ENCODE measurements at regions not wholly inside any gene's neighbourhood (a gene's known extent, or its start where the extent isn't known, plus 50 kb on each side); places are given as distances from the start of the nearest gene placed in this dataset.

DNA sequence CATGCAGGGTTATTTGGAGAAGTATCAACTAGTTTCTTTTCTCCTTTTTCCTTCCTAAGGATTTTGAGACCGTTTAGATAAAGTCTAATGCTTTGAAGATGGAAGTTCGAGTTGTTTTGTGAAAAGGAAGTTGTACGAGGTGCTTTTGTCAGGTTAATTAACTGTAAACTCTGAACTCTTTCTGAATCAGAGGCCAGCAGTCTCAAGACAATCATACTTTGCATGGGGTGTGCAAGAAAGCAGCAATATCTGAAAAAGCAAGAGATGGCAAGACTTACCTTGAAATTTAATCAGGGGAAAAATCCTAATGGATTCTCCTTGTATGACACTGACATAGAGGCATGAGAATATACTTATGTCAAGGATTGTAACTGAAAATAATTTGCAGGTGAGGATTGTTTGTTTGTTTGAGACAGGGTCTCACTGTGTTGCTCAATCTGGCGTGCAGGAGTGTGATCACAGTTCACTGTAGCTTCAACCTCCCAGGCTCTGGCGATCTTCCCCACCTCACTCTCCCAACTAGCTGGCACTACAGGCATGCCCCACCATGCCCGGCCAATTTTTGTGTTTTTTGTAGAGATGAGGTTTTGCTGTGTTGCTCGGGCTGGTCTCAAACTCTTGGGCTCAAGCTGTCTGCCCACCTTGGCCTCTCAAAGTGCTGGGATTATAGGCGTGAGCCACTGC, 170.2 kb upstream of the HMGA2 start:
- no peaks in the 10 kb centered on the region for H3K9me3 ChIP-seq
- no peak overlapping the region for H3K27ac ChIP-seq
- no peak for TF ChIP-seq CTCF (IDR thresholded peaks at IDR 0.05)
- no peak overlapping the region for H3K4me3 ChIP-seq
- H3K36me3 ChIP-seq: no peaks in the 10 kb centered on the region
- H3K4me1 ChIP-seq: no peaks in the 10 kb centered on the region
- 45% methylated on average over 6 of the region's 8 CpGs for WGBS (ENCODE audit: insufficient coverage, low coverage, low lambda C conversion rate, missing lambda C conversion rate)
- no peaks in the 10 kb centered on the region for H3K27me3 ChIP-seq
- intact Hi-C loops (cut with DNase I): no loop called here
- ATAC-seq (no peak), DNase-seq (no peak)

- Histone ChIP-seq H3K9me3 (no peaks in the 10 kb centered on the region), H3K4me1 (no peaks in the 10 kb centered on the region), H3K4me3 (no peak overlapping the region), H3K27ac (no peak overlapping the region), H3K27me3 (no peaks in the 10 kb centered on the region), H3K36me3 (no peaks in the 10 kb centered on the region)
- 78% methylated on average over 7 of the region's 7 CpGs for WGBS (ENCODE audit: insufficient coverage, low coverage, low lambda C conversion rate, missing lambda C conversion rate)
- ATAC-seq (no peak), DNase-seq (no peak)
- intact Hi-C loops (cut with DNase I): no loop called here
- TF ChIP-seq POLR2A (IDR thresholded peaks at IDR 0.05) (no peak), CTCF (IDR thresholded peaks at IDR 0.05) (no peak)
Measured at GRCh38 chr12:65655074-65655493, 169.2 kb upstream of the HMGA2 start.

- Histone ChIP-seq H3K4me1 (no peaks in the 10 kb centered on the region), H3K4me3 (no peak overlapping the region), H3K27ac (no peak overlapping the region), H3K36me3 (no peaks in the 10 kb centered on the region), H3K27me3 (no peaks in the 10 kb centered on the region), H3K9me3 (no peaks in the 10 kb centered on the region)
- DNase-seq (no peak), ATAC-seq (no peak)
- no peak for TF ChIP-seq POLR2A (IDR thresholded peaks at IDR 0.05)
- no peak for TF ChIP-seq CTCF (IDR thresholded peaks at IDR 0.05)
- intact Hi-C loops (cut with DNase I): no loop called here
- WGBS (ENCODE audit: insufficient coverage, low coverage, low lambda C conversion rate, missing lambda C conversion rate): 87% methylated on average over 2 of the region's 2 CpGs
Measured at GRCh38 chr12:65656156-65656882, 168.0 kb upstream of the HMGA2 start.

GRCh38 chr12:65656891-65657351, 167.4 kb upstream of the HMGA2 start:
- Histone ChIP-seq H3K4me1 (no peaks in the 10 kb centered on the region), H3K27ac (no peak overlapping the region), H3K4me3 (no peak overlapping the region), H3K9me3 (no peaks in the 10 kb centered on the region), H3K27me3 (no peaks in the 10 kb centered on the region), H3K36me3 (no peaks in the 10 kb centered on the region)
- no peak for TF ChIP-seq CTCF (IDR thresholded peaks at IDR 0.05)
- TF ChIP-seq POLR2A (IDR thresholded peaks at IDR 0.05): no peak
- 33% methylated on average over 3 of the region's 3 CpGs for WGBS (ENCODE audit: insufficient coverage, low coverage, low lambda C conversion rate, missing lambda C conversion rate)
- no peak for ATAC-seq
- no peak for DNase-seq
- intact Hi-C loops (cut with DNase I): no loop called here
